22Rv1 (cell line): ENCODE measurements at regions not wholly inside any gene's neighbourhood (a gene's known extent, or its start where the extent isn't known, plus 50 kb on each side); places are given as distances from the start of the nearest gene placed in this dataset.

Source experiments
- CTCF ChIP-seq: fragments of 450-650 bp; IDR thresholded peaks from 2 replicates; pipeline ENCODE4 v1.5.1; 2017; ENCODE audit warnings: mild to moderate bottlenecking
- ZFX ChIP-seq: fragments of 450-650 bp; IDR thresholded peaks from 2 replicates; pipeline ENCODE4 v1.6.1; 2017; ENCODE audit warnings: antibody characterized with exemption, borderline replicate concordance

GRCh38 chr18:55783921-55784320, 195.9 kb upstream of the TCF4 start:
- TF ChIP-seq CTCF = no peak
- no peak for TF ChIP-seq ZFX
